C4-2B (cell line): ENCODE measurements at regions not wholly inside any gene's neighbourhood (a gene's known extent, or its start where the extent isn't known, plus 50 kb on each side); places are given as distances from the start of the nearest gene placed in this dataset.
"Not testable (repeated sequence)": the region's sequence is repeated elsewhere in the genome, so short reads cannot be mapped to it uniquely, and the experiment has no call there.

ENCODE experiments used
- CTCF ChIP-seq: fragments of 450-650 bp; conservative IDR thresholded peaks from 2 replicates; pipeline ENCODE4 v1.5.1; 2017; ENCODE audit warnings: mild to moderate bottlenecking
- ZFX ChIP-seq: fragments of 450-650 bp; IDR thresholded peaks from 2 replicates; pipeline ENCODE4 v1.6.1; 2017

GRCh38 chr10:53342531-53342930 lies 569.9 kb upstream of the MBL2 start:
- TF ChIP-seq CTCF, ZFX: not testable (repeated sequence)
